CD4-positive, alpha-beta T cell treated with Interleukin-17A for 4 hours (primary cell): ENCODE measurements at regions not wholly inside any gene's neighbourhood (a gene's known extent, or its start where the extent isn't known, plus 50 kb on each side); places are given as distances from the start of the nearest gene placed in this dataset.

ENCODE experiments used
- DNase-seq: peaks from one replicate; pipeline ENCODE4 v3.0.0-alpha.2; 2020; ENCODE audit warnings: mixed read lengths

DNA sequence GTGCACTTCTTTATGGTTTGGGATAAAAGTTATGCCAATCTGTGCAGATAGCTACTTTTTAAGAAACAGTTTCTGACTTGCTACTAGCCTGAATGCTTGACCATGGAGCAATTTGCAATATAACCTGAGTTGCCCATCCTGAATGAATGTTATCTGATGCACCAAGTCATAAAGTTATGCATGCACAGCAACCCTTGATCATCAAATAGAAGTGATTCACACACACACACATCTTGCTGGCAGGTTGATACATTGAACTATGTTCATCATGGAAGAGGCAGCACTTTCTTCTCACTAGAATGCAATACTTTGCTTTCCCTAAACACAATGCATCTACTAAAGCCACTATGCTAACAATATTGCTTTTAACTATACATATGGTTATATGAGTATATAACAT lies 311.5 kb downstream of the RFC3 start:
- DNase-seq: no peak

DNA sequence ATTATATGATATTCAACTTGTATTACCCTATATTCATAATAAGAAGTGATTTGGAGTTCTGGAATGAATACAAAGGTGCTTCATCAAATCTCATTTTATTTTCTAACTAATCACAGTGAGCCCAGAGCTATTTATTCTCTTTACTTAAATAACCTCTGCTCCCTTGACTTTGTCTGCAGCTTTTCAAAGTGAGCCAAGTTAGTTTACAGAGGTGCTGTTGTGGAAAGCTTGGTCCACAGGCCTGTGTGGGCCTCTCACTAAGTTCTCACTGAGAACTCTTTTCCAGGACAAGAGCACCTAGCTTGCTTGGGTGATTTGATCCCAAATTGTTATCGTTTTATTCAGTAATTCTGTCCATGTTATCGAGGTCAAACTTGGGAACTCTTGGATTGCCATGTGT lies 319.3 kb downstream of the RFC3 start:
- DNase-seq: no peak

DNA sequence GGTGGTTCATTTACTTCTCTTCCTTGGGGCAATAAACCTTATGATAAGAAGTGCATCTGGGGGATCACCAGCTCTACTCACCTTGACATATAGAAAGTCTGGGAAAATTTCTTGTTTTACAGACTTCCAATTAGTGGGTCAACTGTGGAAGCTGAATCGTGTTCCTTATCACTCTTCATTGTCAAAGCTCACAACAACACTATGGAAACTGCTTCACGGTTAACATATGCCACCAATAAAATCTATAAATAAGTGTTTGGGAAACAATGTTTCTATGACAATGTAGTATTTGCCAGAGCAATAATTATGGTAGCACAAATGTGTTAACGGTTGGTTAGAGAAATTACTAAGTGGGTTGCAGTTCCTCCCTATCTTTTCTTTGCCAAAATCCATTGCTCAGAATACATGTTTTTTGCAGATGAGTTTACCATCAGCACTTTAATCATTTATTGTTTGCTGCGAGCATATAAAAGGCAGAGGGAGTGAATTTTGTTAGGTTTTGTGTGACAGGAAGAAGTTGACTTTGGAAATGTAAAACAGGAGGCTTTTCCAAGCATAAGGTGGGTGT lies 321.8 kb downstream of the RFC3 start:
- DNase-seq: no peak

DNA sequence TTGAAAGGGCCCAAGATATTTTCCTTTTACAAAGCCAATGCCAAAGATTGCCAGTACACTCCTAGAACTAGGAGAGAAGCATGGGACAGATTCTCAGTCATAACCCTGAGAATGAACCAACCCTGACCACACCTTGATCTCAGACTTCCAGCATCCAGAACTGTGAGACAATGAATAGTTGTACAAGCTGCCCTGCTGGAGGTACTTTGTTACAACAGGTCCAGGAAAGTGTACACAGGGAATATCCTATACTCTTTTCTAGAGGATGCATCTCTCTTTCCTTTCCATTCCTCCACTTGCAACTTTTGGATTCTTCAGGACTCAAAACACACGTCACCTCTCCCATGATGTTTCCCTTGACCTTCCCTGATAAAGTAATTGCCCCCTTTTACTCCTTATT lies 325.7 kb downstream of the RFC3 start:
- no peak for DNase-seq

DNA sequence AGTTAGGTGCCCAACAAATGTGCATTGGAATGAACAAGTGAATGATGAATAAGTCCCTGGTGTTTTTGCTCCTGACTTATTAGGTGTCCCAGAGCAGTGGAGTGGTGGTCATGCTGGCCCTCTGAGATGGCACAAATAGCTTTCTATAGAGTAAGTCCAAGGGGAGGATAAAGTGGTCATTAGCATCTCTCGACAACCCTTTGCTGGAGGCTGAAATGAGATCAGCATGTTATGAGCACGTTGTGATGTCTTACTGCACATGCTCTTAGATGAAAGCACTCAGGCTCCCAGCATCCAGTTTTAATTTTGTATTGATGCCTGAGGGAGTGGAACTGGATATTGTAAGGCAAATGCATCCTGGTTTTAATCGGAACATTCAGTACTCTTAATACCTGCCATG lies 326.2 kb downstream of the RFC3 start:
- no peak for DNase-seq

DNA sequence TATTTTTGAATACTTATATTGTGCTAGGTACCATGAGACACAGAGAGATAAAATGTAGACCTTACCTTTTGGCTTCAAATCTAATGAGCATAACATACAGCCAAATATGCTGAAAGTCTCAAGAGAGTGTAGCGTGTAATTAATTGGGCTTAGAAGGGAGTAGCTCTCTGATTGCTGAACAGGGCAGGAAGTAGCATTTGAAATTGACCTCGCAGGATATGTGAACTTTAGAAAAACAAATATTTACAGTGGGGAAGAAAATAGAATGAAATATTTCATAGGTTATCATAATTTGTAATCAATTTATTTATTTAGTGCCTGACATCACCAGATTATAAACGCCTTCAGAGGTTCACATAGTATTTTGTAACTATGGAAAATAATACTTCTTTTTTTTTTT lies 327.1 kb downstream of the RFC3 start:
- no peak for DNase-seq

DNA sequence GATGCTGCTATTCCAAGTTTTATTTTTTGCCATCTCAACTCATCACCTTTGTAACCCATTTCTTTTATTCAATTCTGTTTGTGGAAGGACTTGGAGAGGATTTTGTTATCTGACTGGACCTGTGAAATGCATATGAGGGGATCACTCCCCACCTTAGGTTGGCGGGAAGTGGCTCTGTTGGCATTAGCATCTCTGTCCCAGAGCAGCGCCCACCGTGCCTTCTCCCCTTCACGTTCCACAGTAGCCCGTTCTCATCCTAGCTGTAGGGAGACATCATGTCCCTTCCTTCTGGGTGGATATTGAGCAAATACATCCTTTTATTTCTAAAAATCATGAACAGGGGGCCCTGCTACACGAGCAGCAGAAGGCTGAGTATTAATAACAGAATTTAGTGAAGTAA lies 330.4 kb downstream of the RFC3 start:
- no peak for DNase-seq

DNA sequence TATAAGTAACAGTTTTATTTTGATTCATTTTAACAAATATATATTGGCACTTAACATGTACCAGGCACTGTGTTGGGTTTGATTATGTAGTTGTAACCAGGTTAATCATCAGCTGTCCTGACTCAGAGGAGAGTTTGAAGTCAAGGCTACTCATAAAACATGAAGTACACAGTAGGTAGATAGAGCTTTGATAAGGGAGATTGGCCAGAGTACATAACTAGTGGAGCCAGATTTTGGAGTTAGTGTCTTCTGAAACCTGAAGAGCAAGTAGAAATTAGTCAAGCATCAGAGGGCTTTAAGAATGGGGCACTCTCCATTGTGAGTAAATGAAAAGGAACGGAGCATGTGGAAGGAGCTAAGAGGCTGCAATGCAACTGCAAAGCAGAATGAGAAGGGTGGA lies 333.9 kb downstream of the RFC3 start:
- no peak for DNase-seq

DNA sequence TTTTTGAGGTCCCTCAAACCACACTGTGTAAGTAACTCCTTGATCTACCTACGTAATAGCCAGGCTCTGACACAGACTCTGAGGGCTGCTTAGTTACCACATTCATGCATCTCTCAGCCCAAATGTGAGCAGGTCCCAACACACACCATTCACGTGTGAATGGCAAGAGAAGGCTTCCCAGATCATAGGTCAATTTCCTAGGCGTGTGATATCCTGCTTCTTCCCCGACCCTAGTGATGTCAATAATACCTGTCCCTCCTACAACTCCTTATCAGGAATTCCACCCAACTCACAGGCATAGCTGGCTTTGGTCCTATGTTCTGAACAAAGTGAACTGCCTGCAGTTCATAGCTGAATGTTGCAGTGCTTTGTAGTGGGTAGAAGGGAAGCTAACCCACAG lies 334.5 kb downstream of the RFC3 start:
- no peak for DNase-seq

DNA sequence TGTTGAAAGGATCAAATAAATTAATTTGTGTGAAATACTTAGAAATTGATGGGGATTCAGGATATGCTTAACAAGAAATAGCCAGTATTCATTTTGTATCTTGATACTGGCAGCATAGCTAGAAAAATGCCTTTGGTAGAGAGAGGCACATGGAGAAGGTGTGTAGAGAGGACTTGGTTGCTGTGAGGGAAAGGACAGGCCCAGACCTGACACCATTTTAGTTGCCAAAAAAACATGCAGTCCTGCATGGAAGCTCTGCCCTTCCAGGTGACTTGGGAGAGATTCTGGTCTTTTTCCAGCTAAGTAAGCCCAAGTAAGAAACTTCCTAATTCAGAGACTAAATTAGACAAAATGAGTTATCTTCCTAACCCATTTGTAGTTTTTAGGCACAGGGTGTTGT lies 335.0 kb downstream of the RFC3 start:
- DNase-seq: no peak

DNA sequence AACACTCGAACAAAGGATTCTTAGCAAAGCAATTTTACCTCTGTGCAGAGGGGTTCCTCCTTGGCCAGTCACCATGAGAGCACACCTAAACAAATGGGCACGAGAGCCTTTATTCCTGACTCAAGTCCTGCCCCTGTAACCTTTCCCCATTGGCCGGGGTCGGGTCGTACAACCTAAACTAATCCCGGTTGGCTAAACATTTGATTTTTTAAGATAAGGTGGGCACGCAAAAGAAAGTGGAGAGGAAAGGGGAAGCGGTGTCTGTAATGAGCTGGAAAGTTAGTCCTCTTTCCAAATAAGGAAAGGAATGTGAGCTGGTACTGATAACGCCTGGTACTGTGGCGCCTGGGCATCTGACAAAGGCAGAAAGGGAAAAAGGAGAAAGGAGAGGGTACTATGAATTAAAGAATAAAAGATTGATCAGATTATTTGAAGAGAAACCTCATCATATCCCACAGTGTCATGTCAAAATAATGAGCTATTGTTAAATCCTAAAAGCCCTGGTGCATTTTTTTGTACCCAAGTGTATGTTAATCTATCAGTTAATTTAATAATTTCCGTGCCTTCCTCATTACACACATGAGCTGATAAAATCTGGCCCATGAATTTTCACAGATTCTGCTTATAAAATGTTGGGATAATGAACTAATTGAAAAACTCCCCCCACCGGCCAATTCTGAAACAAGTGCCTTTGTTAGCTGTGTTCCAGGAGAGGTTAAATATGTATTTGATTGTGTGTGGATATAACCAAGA lies 335.7 kb downstream of the RFC3 start:
- no peak for DNase-seq

DNA sequence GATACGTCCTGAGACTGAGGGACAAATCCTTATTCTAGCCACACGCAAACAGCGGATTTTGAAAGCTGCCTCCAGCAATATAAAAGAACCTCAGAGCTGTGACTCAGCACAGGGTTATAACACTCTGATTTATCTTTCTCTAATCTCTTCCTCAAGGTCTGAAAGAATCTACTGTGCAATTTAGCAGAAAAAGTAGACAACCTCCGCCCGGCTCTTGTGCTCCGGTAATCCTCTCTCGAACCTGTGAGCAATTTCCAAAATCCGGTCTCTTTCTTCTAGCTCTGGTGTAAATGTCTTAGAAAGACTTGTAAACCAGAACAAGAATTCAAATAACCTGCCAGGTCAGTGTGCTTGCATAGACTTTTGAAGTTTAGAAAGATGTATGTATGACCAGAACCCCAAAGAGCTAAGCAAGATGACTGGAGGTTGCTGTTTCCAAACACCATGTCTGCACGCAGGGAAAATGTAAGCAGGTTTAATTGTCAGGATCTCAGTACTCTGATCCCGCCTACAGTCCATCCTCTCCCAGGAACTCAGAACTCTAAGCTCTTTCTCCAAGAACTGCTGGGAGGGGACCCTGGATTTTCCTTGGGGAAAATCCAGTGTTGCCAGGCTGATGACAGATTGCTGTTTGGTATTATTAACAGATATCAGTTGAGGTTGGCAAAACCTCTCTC lies 338.1 kb downstream of the RFC3 start:
- DNase-seq: no peak

DNA sequence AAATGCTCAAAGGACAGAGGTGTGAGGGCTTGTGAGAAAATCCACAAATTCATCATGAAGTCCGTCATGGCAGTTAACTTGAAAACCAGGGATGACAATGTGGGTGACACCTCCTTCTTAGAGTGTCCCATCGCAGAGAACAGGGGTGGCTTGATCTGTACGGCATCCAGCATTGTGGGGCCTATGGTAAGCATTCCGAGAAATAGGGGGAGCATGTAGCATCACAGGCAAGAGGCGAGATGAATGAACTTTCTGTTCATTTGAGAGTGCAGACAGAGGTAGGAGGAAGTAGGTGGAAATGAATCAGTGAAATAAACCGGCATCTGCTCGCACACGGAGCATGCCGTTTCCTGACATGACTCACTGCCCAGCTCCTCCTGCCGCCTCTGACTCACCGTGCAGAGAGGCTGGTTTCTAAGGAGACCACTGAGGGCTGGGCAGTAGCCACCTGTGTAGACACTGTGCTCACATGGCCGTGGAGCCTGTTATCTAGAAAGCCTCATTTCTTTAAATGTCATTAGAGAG lies 339.0 kb downstream of the RFC3 start:
- DNase-seq: peak; percentile 9

DNA sequence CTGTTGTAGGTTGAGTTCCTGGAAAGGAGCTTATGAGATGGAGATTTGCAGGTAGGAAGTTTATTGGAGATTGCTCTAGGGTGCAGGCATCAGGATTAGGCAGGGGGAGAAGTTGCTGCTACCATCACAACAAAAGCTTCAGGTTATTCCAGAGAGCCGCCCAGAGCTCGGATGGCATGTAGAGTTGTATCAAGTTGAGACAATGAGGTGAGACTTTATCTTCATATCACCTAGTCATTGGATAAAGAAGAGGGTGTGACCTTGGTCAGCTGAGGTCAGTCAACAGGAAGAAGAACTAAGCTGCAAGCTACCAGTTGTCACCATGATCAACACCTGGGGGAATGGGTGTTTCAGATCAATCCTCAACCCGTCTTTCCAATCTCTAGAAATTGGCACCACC lies 342.0 kb downstream of the RFC3 start:
- no peak for DNase-seq

DNA sequence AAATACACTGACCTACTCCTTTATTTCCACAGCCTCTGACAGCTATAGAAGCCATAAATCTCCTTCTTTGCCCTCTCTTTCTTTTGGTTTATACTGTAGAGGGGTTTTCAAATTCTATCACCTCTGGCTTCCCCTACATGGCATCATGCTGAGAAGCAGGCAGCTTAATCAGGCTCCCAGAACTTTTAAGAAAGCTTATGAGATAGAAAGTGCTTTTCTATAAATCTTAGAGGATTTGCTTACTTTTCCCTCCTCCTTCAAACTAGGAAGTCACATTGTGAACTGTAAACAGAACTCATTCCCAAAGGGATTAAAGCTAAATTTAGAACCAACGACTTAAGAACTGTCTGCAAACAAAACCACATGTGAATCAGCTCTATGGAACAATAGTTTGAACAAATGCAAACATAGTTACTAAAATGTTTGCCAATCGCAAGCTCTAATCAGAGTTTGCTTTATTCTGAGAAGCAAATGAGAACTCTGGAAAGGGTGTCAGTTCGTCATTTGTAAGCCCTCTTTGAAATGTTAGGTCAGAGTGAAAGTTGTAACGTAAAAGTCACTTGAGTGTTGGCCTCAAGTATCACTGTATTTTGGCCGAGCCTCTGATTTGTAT lies 344.1 kb downstream of the RFC3 start:
- DNase-seq: no peak

DNA sequence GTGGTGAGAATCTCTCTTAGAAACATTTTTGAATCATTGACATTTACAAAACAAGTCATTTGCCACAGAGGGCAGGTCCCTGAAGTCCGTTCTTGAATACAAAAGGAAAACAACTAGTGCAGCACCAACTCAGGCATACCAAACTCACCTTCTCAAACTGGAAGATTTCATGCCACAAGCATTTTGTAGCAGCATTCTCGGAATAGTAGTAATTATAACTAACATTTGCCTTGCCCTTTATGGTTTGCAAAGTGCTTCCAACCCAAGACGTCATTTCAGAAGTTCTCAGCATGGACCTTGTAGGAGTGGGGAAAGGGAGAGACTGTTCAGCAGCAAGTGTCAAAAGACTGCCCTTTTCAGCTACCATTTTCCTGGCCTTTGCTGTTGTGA lies 344.6 kb downstream of the RFC3 start:
- no peak for DNase-seq

DNA sequence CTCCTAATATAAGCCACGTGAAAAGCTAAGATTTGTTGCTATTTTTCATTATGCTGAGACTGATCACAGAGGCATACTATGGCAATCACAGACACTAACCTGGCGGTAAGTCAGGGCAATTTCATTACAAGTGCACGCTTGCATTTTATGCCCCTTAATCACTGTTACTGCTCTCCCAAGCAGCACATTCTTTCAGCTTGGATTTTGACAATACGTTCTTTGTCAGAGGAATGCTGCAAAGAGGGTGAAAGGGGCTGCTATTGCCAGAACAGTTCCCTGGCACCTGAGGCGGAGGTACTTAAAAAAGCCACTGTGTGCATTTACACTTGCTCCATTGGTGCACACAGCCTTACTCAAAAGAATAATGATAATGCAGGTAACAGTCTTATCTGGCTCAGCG lies 346.6 kb downstream of the RFC3 start:
- DNase-seq: no peak

DNA sequence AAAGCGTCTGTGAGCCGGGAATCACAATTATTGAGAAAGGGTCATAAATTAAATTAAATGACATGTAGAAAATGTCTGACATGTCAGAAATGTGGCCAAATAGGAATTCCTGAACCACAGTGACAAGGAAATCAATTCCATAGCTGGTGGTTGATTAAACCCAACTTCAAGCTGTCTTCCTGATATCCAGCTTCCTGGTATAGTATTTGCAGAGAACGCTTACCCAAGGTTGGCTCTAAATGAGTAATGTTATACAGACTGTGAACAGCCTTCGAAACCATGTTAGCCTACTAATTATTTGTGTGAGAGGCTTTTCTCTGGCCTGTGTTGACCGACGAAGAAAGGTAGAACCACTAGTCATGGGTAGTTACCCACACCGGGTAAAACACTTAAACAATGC lies 347.2 kb downstream of the RFC3 start:
- no peak for DNase-seq

DNA sequence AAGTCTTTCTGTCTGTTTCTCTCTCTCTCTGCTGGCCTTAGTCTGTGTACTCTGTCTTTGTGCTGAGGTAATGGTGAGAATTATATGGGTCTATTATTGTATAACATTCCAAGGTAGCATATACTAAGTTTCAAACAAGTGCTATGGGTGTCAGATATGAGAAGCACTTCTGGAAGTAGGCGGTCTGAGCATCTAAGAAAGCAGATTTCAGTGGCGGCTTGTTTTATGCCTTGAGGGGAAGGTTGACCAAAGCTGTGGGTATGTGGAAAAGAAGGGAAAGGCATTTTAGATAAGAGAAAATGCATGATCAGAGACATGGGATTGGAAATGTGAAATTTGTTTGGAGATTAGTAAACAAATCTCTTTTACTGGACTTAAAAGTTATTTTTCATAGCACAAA lies 348.5 kb downstream of the RFC3 start:
- DNase-seq: no peak

DNA sequence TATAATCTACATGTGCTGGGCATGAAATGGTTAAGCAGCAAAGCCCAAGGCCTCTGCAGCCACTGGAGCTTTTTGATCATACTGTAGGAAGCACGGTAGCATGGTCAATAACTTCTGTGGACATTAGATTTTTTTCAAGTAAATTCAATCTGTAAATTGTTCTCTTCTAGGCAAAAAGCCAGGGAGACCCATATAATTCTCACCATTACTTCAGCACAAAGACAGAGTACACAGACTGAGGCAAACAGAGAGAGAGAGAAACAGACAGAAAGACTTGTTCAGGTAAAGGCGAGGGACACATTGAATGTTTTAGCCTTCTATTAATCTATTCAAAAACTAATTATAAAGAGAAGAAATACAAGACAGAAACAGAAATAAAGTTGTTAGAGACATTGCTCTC lies 349.4 kb downstream of the RFC3 start:
- no peak for DNase-seq

DNA sequence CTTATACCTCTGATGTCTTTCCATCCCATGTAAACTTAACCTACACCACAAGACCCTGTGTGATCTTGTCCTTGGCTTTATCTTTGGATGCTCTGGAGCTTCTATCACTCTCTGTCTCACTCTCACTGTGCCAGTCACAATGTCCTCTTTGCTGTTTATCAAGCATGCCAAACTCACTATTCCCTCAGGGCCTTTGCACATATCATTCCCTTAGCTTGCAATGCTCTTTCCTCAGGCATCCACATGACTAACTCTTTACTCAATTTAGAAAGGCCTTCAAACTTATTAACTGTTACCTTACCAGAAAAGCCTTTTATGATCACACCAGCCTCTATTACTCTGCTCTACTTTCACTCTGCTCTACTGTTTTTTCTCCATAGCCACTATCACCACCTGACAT lies 354.1 kb downstream of the RFC3 start:
- no peak for DNase-seq

DNA sequence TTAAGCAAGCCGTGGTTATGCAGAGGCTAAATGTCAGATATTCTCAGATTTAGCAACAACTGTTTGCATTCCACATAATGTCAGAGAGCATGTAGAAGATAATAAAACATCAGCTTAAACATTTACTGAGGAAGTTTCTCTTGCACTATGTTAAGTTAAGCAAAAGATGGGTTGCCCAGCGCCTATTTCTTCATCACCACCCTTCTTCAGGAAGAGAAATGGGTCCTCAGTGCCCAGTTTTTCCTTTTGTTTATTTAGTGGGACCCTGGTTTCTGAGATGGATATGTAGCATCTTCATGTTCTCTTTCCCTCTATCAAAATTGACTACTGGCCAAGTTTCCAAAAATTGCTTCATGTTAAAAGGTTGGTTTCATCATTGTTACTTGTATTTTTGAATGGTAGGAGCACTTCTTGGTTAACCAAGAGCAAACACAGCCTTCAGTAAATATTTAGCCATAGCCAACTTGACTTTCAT lies 356.8 kb downstream of the RFC3 start:
- DNase-seq: no peak

DNA sequence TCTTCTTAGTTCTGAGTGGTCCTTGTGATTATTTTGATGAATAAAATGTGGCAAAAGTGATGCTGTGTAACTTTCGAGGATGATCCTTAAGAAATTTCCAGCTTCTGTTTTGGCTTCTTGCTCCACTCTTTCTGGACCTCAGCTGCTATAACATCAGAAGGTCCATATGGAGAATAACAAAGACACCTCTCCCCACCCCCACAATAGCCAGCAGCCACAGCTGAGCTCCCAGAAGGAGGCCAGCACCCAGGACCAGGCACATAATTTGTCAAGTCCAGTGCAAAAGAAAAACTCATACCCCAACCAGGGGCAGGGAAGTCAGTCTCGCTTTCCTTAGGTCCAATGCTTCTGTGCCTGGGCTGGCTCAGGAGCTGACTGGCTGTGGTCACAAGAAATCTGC lies 357.6 kb downstream of the RFC3 start:
- DNase-seq: no peak

DNA sequence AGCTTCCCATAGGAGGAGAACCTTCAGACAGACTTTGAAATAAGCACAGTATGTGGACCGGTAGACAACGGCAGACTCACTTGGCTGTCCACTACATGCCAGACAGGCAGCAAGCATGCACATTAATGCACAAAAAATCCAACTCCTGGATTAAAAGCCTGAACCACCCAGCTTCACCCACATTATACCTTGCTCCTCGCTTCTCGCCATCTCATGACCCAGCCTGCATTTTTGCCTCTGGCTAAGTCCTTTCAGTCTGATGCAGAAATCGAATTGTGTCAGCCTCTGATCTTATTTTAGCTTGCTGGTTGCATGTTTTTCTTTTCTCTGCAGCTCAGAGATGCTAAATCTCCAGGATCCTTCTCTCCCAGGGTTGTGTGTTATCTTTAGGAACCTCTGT lies 358.7 kb downstream of the RFC3 start:
- DNase-seq: no peak
